Skeletal muscle satellite cell (primary cell): ENCODE measurements at regions not wholly inside any gene's neighbourhood (a gene's known extent, or its start where the extent isn't known, plus 50 kb on each side); places are given as distances from the start of the nearest gene placed in this dataset.
"Not testable (repeated sequence)": the region's sequence is repeated elsewhere in the genome, so short reads cannot be mapped to it uniquely, and the experiment has no call there.

Experiments
- H3K27me3 ChIP-seq: 2 replicates; pipeline ENCODE4 v1.7.0; 2013; ENCODE audit warnings: low read length; ENCODE audit not compliant: control insufficient read depth, insufficient read depth
- H3K36me3 ChIP-seq: 2 replicates; pipeline ENCODE4 v1.7.0; 2013; ENCODE audit warnings: mild to moderate bottlenecking, control low read depth, low read length; ENCODE audit not compliant: insufficient read depth
- H3K4me1 ChIP-seq: 2 replicates; pipeline ENCODE4 v1.7.0; 2013; ENCODE audit warnings: low read length; ENCODE audit not compliant: control insufficient read depth, insufficient read depth
- H3K4me2 ChIP-seq: 2 replicates; pipeline ENCODE4 v1.7.0; 2013; ENCODE audit warnings: mild to moderate bottlenecking, low read length
- H3K4me3 ChIP-seq: 2 replicates; pipeline ENCODE4 v1.7.0; 2013; ENCODE audit warnings: low read length
- H3K9ac ChIP-seq: 2 replicates; pipeline ENCODE4 v1.7.0; 2013; ENCODE audit warnings: mild to moderate bottlenecking, low read depth, low read length, moderate library complexity
- H3K9me3 ChIP-seq: replicated peaks from 2 replicates; pipeline ENCODE4 v1.7.0; 2013; ENCODE audit warnings: mild to moderate bottlenecking, control low read depth, low read length

DNA sequence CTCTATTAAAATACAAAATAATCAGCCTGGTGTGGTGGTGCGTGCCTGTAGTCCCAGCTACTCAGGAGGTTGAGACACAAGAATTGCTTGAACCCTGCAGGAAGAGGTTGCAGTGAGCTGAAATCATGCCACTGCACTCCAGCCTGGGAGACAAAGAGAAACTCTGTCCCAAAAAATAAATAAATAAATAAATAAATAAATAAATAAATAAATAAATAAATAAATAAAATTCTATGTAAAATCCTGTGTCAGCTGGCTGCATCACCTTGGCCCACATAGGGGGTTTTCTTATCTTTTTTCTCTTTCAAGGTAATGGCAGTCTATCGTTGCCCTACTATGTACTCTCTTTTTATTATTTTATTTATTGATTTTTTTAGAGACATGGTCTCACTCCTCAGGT, 206.7 kb downstream of the ALG10 start:
- H3K4me3 ChIP-seq, H3K36me3 ChIP-seq, H3K4me1 ChIP-seq, H3K9me3 ChIP-seq, H3K9ac ChIP-seq, H3K4me2 ChIP-seq, H3K27me3 ChIP-seq: not testable (repeated sequence)

DNA sequence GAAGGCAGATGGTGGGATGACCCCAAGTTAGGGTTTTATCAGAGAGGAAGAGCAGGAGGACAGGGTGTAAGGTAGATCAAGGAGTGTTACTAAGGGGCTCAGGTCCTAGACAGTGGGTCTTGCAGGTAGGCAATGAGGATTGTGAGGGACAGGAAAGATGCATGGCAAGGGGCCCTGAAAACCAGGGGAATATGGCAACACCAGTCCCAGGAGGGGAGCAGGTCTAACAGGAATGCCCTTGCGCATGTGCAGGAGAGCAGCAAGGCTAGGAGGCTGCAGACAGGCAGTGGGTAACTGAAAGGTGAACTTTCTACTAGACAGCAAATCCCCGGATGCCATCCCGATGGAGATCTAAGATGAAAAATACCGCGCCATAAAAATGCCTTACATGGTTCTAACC, 211.3 kb downstream of the ALG10 start:
- H3K4me2 ChIP-seq = no peak overlapping the region
- H3K36me3 ChIP-seq = no peaks in the 10 kb centered on the region
- H3K9me3 ChIP-seq = peaks cover 17% of the 10 kb centered on the region
- no peaks in the 10 kb centered on the region for H3K4me1 ChIP-seq
- no peaks in the 10 kb centered on the region for H3K27me3 ChIP-seq
- H3K9ac ChIP-seq = no peak overlapping the region
- H3K4me3 ChIP-seq = no peak overlapping the region

DNA sequence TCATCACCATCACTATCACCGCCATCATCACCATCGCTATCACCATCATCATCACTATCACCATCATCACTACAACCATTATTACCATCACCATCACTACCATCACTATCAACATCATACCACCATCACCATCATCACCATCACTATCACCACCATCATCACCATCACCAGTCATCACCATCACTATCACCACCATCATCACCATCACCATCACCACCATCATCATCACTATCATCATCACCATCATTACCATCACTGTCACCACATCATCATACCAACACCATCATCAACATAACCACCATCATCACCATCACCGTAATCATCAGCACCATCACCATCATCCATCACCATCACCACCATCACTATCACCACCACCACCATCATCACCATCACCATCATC, 213.8 kb downstream of the ALG10 start:
- Histone ChIP-seq H3K4me3 (no peak overlapping the region), H3K36me3 (no peaks in the 10 kb centered on the region), H3K9ac (no peak overlapping the region), H3K4me2 (no peak overlapping the region), H3K9me3 (peaks cover 14% of the 10 kb centered on the region), H3K27me3 (no peaks in the 10 kb centered on the region), H3K4me1 (no peaks in the 10 kb centered on the region)

DNA sequence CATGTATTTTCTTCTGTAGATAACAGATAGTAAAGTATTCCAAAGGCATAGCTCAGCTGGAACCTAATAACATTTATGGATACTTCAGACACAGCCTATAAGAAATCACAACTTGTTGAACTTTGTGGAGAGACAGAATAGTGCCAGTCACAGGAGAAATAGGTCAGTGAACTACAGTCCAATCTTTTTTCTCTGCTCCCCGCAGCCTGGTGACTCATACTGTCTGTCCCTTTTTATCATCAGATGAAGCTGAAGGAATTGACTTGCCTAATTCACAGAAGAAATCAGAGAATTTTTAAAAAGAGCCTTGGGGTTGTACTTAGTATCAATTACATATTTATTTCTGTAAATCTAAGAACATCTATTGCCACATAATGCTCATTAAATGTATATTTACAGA, 222.3 kb downstream of the ALG10 start:
- Histone ChIP-seq H3K4me2 (no peak overlapping the region), H3K9me3 (peaks cover 4% of the 10 kb centered on the region), H3K4me1 (no peaks in the 10 kb centered on the region), H3K4me3 (no peak overlapping the region), H3K9ac (no peak overlapping the region), H3K27me3 (no peaks in the 10 kb centered on the region), H3K36me3 (no peaks in the 10 kb centered on the region)

- Histone ChIP-seq H3K36me3 (no peaks in the 10 kb centered on the region), H3K27me3 (no peaks in the 10 kb centered on the region), H3K9ac (no peak overlapping the region), H3K9me3 (peaks cover 4% of the 10 kb centered on the region), H3K4me2 (no peak overlapping the region), H3K4me3 (no peak overlapping the region), H3K4me1 (no peaks in the 10 kb centered on the region)
These were observed 227.0 kb downstream of the ALG10 start for GRCh38 chr12:34249271-34249670.

GRCh38 chr12:34251879-34252278, 229.6 kb downstream of the ALG10 start:
- H3K4me2 ChIP-seq, H3K27me3 ChIP-seq, H3K4me1 ChIP-seq: not testable (repeated sequence)

GRCh38 chr12:34253674-34254073, 231.4 kb downstream of the ALG10 start:
- Histone ChIP-seq H3K9me3 (no peaks in the 10 kb centered on the region), H3K36me3 (no peaks in the 10 kb centered on the region), H3K4me1 (no peaks in the 10 kb centered on the region), H3K9ac (no peak overlapping the region), H3K27me3 (no peaks in the 10 kb centered on the region), H3K4me3 (no peak overlapping the region), H3K4me2 (no peak overlapping the region)

More at GRCh38 chr12:34251879-34252278, 229.6 kb downstream of the ALG10 start:
- not testable (repeated sequence) for H3K36me3 ChIP-seq, H3K9ac ChIP-seq, H3K9me3 ChIP-seq, H3K4me3 ChIP-seq

- no peak overlapping the region for H3K4me3 ChIP-seq
- no peaks in the 10 kb centered on the region for H3K9me3 ChIP-seq
- H3K9ac ChIP-seq = no peak overlapping the region
These were observed 234.8 kb downstream of the ALG10 start for GRCh38 chr12:34257093-34257492.

DNA sequence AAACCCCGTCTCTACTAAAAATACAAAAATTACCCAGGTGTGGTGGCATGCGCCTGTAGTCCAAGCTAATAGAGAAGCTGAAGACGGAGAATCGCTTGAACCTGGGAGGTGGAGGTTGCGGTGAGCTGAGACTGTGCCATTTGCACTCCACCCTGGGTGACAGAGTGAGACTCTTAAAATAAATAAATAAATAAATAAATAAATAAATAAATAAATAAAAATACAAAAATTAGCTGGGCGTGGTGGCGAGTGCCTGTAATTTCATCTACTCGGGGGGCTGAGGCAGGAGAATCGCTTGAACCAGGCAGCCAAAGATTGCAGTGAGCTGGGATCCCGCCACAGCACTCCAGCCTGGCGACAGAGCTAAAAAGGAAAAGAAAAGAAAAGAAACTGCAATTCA, 239.8 kb downstream of the ALG10 start:
- not testable (repeated sequence) for H3K4me3 ChIP-seq, H3K27me3 ChIP-seq, H3K4me2 ChIP-seq, H3K9me3 ChIP-seq, H3K9ac ChIP-seq, H3K36me3 ChIP-seq, H3K4me1 ChIP-seq

More at GRCh38 chr12:34257093-34257492, 234.8 kb downstream of the ALG10 start:
- Histone ChIP-seq H3K4me2 (no peak overlapping the region), H3K27me3 (no peaks in the 10 kb centered on the region), H3K36me3 (no peaks in the 10 kb centered on the region), H3K4me1 (no peaks in the 10 kb centered on the region)

DNA sequence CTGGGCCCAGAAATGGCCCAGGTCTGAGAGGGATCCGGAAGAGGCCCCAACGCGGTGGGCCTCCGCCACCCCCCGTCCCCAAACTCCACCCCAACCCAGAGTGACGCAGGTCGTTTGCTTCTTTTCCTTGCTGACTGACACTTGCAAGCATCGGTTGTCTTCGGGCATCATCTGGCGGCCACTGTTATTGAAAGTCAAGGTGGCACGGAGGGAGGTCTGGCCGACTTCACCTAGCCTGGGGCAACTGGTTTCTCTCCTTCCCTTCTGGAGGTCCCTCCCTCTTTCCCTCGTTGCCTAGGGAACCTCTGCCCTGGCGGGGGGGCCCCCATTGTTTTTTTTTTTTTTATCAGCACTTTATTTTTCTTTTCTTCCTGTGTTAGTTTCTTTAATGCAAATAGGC, 241.8 kb downstream of the ALG10 start:
- Histone ChIP-seq H3K4me2 (no peak overlapping the region), H3K36me3 (no peaks in the 10 kb centered on the region), H3K4me1 (no peaks in the 10 kb centered on the region), H3K27me3 (no peaks in the 10 kb centered on the region), H3K9ac (no peak overlapping the region), H3K9me3 (no peaks in the 10 kb centered on the region), H3K4me3 (no peak overlapping the region)

DNA sequence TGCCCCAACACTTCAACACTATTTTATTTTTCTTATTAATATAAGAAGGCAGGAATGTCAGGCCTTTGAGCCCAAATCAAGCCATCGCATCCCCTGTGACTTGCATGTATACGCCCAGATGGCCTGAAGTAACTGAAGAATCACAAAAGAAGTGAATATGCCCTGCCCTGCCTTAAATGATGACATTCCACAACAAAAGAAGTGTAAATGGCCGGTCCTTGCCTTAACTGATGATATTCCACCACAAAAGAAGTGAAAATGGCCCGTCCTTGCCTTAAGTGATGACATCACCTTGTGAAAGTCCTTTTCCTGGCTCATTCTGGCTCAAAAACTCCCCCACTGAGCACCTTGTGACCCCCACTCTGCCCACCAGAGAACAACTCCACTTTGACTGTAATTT, 251.4 kb downstream of the ALG10 start:
- not testable (repeated sequence) for H3K4me3 ChIP-seq, H3K9ac ChIP-seq, H3K36me3 ChIP-seq, H3K27me3 ChIP-seq, H3K4me1 ChIP-seq, H3K4me2 ChIP-seq
- H3K9me3 ChIP-seq = peaks cover 21% of the 10 kb centered on the region

DNA sequence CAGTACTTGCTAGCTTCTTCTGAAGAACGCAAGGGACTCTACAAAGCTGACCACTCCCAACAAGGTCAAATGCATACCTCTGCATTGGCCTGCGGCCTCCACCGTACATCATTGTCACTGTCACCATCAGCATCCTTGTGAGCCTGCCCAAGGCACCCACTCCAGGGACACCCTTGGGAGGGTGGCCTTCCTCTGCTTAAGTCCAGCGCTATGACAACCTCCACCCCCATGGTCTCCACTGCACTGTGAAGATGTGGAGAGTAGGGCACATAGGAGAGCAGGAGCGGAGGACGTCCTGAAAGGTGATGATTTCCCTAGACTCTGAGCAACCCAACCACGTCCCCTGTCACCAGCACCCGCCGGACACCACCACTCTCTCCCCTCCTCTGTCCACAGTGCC, 252.8 kb downstream of the ALG10 start:
- H3K4me3 ChIP-seq = no peak overlapping the region
- H3K4me1 ChIP-seq = no peaks in the 10 kb centered on the region
- no peaks in the 10 kb centered on the region for H3K36me3 ChIP-seq
- peaks cover 21% of the 10 kb centered on the region for H3K9me3 ChIP-seq
- no peak overlapping the region for H3K9ac ChIP-seq
- no peaks in the 10 kb centered on the region for H3K27me3 ChIP-seq
- no peak overlapping the region for H3K4me2 ChIP-seq
